Gastrocnemius medialis (tissue), 4 donors: ENCODE measurements at regions not wholly inside any gene's neighbourhood (a gene's known extent, or its start where the extent isn't known, plus 50 kb on each side); places are given as distances from the start of the nearest gene placed in this dataset.

Experiments
- ATAC-seq, 2 donors: fragments of 150-250 bp; one replicate each; pipeline ENCODE4 v1.9.1; 2016
- DNase-seq, 2 donors: peaks; one replicate each; pipeline ENCODE4 v3.0.0-alpha.2; 2019
- H3K27ac ChIP-seq, 4 donors: fragments of 200-600 bp; sonication (generic); 1 replicate in 1 of 4; 2 replicates in 3 of 4; pipeline ENCODE4 v1.5.1; 2016 to 2018; ENCODE audit warnings: mild to moderate bottlenecking in 2 of 4, moderate library complexity in 1 of 4
- H3K27me3 ChIP-seq, 3 donors: fragments of 200-600 bp; sonication (generic) in 2 of 3; 1 replicate in 1 of 3; 2 replicates in 2 of 3; pipeline versions ENCODE4 v1.5.1 to v1.6.0; 2016 to 2019; ENCODE audit warnings: mild to moderate bottlenecking in 1 of 3, moderate library complexity in 1 of 3
- H3K36me3 ChIP-seq, 2 donors: fragments of 200-600 bp; sonication (generic) in 1 of 2; one replicate each; pipeline ENCODE4 v1.5.1; 2017 to 2018
- H3K4me1 ChIP-seq, 2 donors: fragments of 200-600 bp; sonication (generic) in 1 of 2; one replicate each; pipeline ENCODE4 v1.5.1; 2016 to 2017; ENCODE audit warnings: mild to moderate bottlenecking in 2 of 2
- H3K4me3 ChIP-seq, 4 donors: fragments of 200-600 bp; sonication (generic) in 3 of 4; 1 replicate in 1 of 4; 2 replicates in 3 of 4; pipeline ENCODE4 v1.5.1; 2016 to 2019; ENCODE audit warnings: mild to moderate bottlenecking in 2 of 4
- H3K9me3 ChIP-seq, 3 donors: fragments of 200-600 bp; sonication (generic) in 2 of 3; 1 replicate in 1 of 3; 2 replicates in 2 of 3; pipeline ENCODE4 v1.5.1; 2016 to 2019
- POLR2A ChIP-seq, 2 donors: fragments of 450-650 bp; IDR thresholded peaks; one replicate each; pipeline ENCODE4 v1.6.1; 2017; ENCODE audit warnings: antibody characterized with exemption in 2 of 2, mild to moderate bottlenecking in 2 of 2, moderate library complexity in 2 of 2
- in situ Hi-C, 4 donors: fragments of 200-750 bp; cut with MboI; loops; one replicate each; pipeline versions ENCODE4 v1.15.0 to v1.8.0; 2017; ENCODE audit warnings: low sequenced_read_pairs in 4 of 4
- intact Hi-C: fragments of 100-400 bp; cut with DNase I; formaldehyde crosslinking; loops from one replicate; pipeline ENCODE4 v1.15.1; 2023; ENCODE audit warnings: low total_unique reads
- TF ChIP-seq, protein P1 (sequence below), 5 experiments: fragments of 450-650 bp in 3 of 5; fragments of 200-600 bp in 2 of 5; sonication (generic) in 2 of 5; IDR thresholded peaks in 4 of 5; conservative IDR thresholded peaks in 1 of 5; 1 replicate in 4 of 5; 2 replicates in 1 of 5; pipeline ENCODE4 v1.5.1; 2016 to 2019; ENCODE audit warnings: antibody characterized with exemption in 5 of 5, mild to moderate bottlenecking in 3 of 5, moderate library complexity in 3 of 5

DNA sequence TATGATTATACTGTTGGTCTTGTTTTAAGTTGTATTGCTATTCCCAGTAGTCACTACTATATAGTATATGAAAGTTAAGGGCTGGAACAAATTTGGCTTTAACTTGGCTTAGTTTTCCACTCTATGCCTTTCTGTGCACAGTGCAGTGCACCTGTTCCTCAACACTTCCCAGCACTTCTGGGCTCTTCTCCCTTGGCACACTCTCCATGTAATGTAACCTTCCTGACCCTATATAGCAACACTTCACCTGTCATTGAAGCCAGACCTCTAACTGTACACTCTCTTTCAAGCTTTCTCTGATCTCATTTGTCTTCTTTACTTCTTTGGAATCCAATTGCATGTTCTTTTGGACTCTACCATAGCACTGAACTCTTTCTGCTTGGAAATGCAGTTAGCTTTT is 83.9 kb upstream of the SMIM30 start:
- no peaks in the 10 kb centered on the region for H3K27me3 ChIP-seq
- intact Hi-C loops (no loop called here), in situ Hi-C loops (no loop called here)
- no peak overlapping the region for H3K27ac ChIP-seq
- ATAC-seq (no peak), DNase-seq (no peak)
- H3K4me3 ChIP-seq: no peak overlapping the region
- no peaks in the 10 kb centered on the region for H3K36me3 ChIP-seq
- no peaks in the 10 kb centered on the region for H3K9me3 ChIP-seq
- H3K4me1 ChIP-seq: peaks cover 0 to 3% of the 10 kb centered on the region in 2 donors
- TF ChIP-seq, protein P1, sequence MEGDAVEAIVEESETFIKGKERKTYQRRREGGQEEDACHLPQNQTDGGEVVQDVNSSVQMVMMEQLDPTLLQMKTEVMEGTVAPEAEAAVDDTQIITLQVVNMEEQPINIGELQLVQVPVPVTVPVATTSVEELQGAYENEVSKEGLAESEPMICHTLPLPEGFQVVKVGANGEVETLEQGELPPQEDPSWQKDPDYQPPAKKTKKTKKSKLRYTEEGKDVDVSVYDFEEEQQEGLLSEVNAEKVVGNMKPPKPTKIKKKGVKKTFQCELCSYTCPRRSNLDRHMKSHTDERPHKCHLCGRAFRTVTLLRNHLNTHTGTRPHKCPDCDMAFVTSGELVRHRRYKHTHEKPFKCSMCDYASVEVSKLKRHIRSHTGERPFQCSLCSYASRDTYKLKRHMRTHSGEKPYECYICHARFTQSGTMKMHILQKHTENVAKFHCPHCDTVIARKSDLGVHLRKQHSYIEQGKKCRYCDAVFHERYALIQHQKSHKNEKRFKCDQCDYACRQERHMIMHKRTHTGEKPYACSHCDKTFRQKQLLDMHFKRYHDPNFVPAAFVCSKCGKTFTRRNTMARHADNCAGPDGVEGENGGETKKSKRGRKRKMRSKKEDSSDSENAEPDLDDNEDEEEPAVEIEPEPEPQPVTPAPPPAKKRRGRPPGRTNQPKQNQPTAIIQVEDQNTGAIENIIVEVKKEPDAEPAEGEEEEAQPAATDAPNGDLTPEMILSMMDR (IDR thresholded peaks at IDR 0.05 in 4 of 5, conservative IDR thresholded peaks at IDR 0.05 in 1 of 5): no peak
- no peak for TF ChIP-seq POLR2A (IDR thresholded peaks at IDR 0.05)

DNA sequence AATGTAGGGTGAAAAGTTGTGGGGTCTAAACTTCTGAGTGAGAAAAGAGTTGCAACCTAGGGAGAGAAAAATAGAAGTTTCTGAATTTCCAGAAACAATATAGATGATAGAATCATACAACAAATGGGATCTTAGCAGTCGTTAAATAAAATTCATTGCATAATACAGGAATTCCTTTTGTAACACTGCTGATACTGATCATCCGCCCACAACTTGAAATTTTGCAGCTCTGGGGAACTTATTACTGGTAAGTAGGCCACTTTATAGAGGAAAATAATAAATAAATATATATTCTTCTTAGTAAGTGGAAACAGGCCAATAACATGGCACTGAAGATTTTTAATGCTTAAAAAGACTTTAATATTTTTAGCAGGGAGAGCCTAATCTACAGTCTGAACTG is 81.9 kb upstream of the SMIM30 start:
- in situ Hi-C loops: no loop called here
- TF ChIP-seq, protein P1 (IDR thresholded peaks at IDR 0.05 in 4 of 5, conservative IDR thresholded peaks at IDR 0.05 in 1 of 5): no peak
- TF ChIP-seq POLR2A (IDR thresholded peaks at IDR 0.05): no peak
- H3K27ac ChIP-seq: no peak overlapping the region

DNA sequence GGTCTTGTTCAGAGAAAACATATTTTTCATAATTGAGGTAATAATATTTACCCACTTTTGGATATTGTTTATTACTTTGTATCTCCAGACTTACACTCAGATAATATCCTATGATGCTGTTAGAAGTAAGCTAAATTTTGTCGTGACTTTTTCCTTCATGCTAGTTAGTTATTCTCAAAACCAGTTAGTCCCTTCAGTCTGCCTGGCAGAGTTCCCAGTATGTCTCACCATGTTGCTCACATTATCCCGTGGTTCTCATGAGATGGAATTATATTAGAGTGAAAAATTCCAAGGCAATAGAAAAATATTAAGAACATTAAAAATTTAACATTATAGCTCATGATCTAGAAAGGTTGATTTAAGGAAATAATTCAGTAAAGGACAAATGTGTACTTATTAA is 81.5 kb upstream of the SMIM30 start:
- no peak for DNase-seq
- Histone ChIP-seq H3K27ac (no peak overlapping the region), H3K4me3 (no peak overlapping the region), H3K4me1 (peaks cover 0 to 3% of the 10 kb centered on the region in 2 donors), H3K36me3 (no peaks in the 10 kb centered on the region), H3K9me3 (no peaks in the 10 kb centered on the region), H3K27me3 (no peaks in the 10 kb centered on the region)
- in situ Hi-C loops: no loop called here
- no peak for TF ChIP-seq POLR2A (IDR thresholded peaks at IDR 0.05)
- TF ChIP-seq, protein P1 (IDR thresholded peaks at IDR 0.05 in 4 of 5, conservative IDR thresholded peaks at IDR 0.05 in 1 of 5): no peak
- ATAC-seq: no peak
- intact Hi-C loops: no loop called here

More for the DNA sequence above, 81.9 kb upstream of the SMIM30 start:
- Histone ChIP-seq H3K9me3 (no peaks in the 10 kb centered on the region), H3K27me3 (no peaks in the 10 kb centered on the region), H3K36me3 (no peaks in the 10 kb centered on the region), H3K4me3 (no peak overlapping the region), H3K4me1 (peaks cover 0 to 3% of the 10 kb centered on the region in 2 donors)
- DNase-seq (no peak), ATAC-seq (no peak)
- intact Hi-C loops: no loop called here

DNA sequence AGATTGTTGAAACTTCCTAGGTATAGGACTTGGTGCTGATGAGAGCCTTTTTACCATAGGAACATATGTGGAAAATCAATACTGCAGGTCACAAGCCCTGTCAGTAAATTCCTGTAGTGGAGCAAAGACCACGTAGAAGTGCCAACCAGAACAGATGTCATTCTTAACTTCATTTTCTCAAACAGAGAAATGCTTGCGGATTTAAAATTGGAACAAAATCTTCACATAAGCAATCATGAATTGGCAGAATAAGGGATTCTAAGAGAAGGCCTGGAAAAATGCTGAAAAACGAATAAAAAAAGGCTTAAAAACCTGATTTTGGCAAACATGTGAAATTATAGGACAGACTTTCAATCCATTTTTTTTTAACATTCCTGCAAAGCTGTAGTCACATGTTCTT is 80.8 kb upstream of the SMIM30 start:
- intact Hi-C loops: no loop called here
- no peak for ATAC-seq
- DNase-seq: no peak
- H3K4me1 ChIP-seq: peaks cover 0 to 3% of the 10 kb centered on the region in 2 donors
- H3K9me3 ChIP-seq: no peaks in the 10 kb centered on the region
- H3K27ac ChIP-seq: no peak overlapping the region
- no peak overlapping the region for H3K4me3 ChIP-seq
- no peaks in the 10 kb centered on the region for H3K36me3 ChIP-seq
- no peaks in the 10 kb centered on the region for H3K27me3 ChIP-seq
- TF ChIP-seq POLR2A (IDR thresholded peaks at IDR 0.05): no peak
- TF ChIP-seq, protein P1 (IDR thresholded peaks at IDR 0.05 in 4 of 5, conservative IDR thresholded peaks at IDR 0.05 in 1 of 5): no peak
- in situ Hi-C loops: no loop called here

DNA sequence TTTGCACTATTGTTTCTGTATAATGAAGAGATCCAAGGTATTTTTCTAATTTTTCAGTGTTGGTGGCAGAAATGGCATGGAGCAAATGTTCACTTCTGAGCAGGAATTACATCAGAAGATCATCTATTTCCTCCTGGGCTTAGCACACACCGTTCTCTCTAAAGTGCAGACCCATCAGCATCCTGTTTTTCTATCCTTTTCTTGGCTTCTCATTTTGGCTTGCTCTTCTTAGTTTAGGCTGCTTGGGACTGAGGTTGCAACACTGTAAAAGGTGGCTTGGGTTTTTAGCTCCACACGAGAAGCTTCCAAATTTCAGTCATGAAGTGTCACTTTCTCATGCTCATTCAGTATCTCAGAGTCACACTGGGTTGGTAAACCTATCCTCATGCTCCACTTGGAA is 79.9 kb upstream of the SMIM30 start:
- H3K36me3 ChIP-seq: no peaks in the 10 kb centered on the region
- H3K27ac ChIP-seq: no peak overlapping the region
- TF ChIP-seq POLR2A (IDR thresholded peaks at IDR 0.05): no peak
- TF ChIP-seq, protein P1 (IDR thresholded peaks at IDR 0.05 in 4 of 5, conservative IDR thresholded peaks at IDR 0.05 in 1 of 5): no peak
- intact Hi-C loops (no loop called here), in situ Hi-C loops (no loop called here)
- no peak overlapping the region for H3K4me3 ChIP-seq
- no peak for DNase-seq
- H3K9me3 ChIP-seq: no peaks in the 10 kb centered on the region
- no peaks in the 10 kb centered on the region for H3K27me3 ChIP-seq
- H3K4me1 ChIP-seq: peaks cover 0 to 3% of the 10 kb centered on the region in 2 donors
- ATAC-seq: no peak
